Ascending aorta (tissue), 2 donors: ENCODE measurements at regions not wholly inside any gene's neighbourhood (a gene's known extent, or its start where the extent isn't known, plus 50 kb on each side); places are given as distances from the start of the nearest gene placed in this dataset.

Experiments
- DNase-seq, 2 donors: peaks; one replicate each; pipeline ENCODE4 v3.0.0-alpha.2; 2019; ENCODE audit warnings: low spot score in 2 of 2
- H3K27ac ChIP-seq, 2 donors: fragments of 200-600 bp; sonication (generic); one replicate each; pipeline ENCODE4 v1.5.1; 2016 to 2017; ENCODE audit warnings: mild to moderate bottlenecking in 1 of 2
- H3K27me3 ChIP-seq: fragments of 200-600 bp; sonication (generic); one replicate; pipeline ENCODE4 v1.5.1; 2017
- H3K36me3 ChIP-seq, 2 donors: fragments of 200-600 bp; sonication (generic); one replicate each; pipeline ENCODE4 v1.5.1; 2016
- H3K4me1 ChIP-seq, 2 donors: fragments of 200-600 bp; sonication (generic); one replicate each; pipeline ENCODE4 v1.5.1; 2016 to 2017; ENCODE audit warnings: mild to moderate bottlenecking in 1 of 2
- H3K4me3 ChIP-seq, 2 donors: fragments of 200-600 bp; sonication (generic); one replicate each; pipeline ENCODE4 v1.5.1; 2016 to 2017; ENCODE audit warnings: mild to moderate bottlenecking in 1 of 2
- H3K9me3 ChIP-seq, 2 donors: fragments of 200-600 bp; sonication (generic); one replicate each; pipeline ENCODE4 v1.5.1; 2016
- CTCF ChIP-seq, 3 experiments: fragments of 200-600 bp in 2 of 3; fragments of 450-650 bp in 1 of 3; sonication (generic) in 2 of 3; IDR thresholded peaks; one replicate each; pipeline ENCODE4 v1.5.1; 2016 to 2019; ENCODE audit warnings: antibody characterized with exemption in 3 of 3, mild to moderate bottlenecking in 1 of 3, moderate library complexity in 1 of 3
- intact Hi-C: fragments of 100-400 bp; cut with DNase I; formaldehyde crosslinking; loops from one replicate; pipeline ENCODE4 v1.15.1; 2023

DNA sequence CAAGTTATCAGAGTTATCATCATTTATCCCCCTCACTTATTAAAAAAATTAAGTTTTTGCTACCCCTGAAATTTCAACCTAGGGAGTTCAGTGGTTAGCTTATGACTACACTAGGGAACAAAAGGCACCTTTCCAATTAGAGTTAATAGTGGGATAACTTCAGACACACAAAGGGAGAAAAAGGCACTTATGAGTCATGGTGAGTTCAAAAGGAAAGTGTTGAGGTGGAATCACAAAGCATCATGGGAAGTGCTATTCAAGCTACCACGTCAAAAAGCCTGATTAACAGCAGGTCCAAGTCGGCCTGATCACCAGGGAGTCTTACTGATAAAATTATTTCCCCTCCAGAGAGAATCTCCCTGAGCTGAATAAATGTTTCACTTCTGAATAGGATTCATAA lies 165.7 kb downstream of the C7orf25 start:
- H3K27ac ChIP-seq = no peak overlapping the region
- H3K4me3 ChIP-seq = no peak overlapping the region
- peaks cover 0 to 9% of the 10 kb centered on the region in 2 donors for H3K4me1 ChIP-seq
- no peak for TF ChIP-seq CTCF (IDR thresholded peaks at IDR 0.05)
- intact Hi-C loops = no loop called here
- no peaks in the 10 kb centered on the region for H3K36me3 ChIP-seq
- no peaks in the 10 kb centered on the region for H3K9me3 ChIP-seq
- DNase-seq = no peak
- H3K27me3 ChIP-seq = no peaks in the 10 kb centered on the region

DNA sequence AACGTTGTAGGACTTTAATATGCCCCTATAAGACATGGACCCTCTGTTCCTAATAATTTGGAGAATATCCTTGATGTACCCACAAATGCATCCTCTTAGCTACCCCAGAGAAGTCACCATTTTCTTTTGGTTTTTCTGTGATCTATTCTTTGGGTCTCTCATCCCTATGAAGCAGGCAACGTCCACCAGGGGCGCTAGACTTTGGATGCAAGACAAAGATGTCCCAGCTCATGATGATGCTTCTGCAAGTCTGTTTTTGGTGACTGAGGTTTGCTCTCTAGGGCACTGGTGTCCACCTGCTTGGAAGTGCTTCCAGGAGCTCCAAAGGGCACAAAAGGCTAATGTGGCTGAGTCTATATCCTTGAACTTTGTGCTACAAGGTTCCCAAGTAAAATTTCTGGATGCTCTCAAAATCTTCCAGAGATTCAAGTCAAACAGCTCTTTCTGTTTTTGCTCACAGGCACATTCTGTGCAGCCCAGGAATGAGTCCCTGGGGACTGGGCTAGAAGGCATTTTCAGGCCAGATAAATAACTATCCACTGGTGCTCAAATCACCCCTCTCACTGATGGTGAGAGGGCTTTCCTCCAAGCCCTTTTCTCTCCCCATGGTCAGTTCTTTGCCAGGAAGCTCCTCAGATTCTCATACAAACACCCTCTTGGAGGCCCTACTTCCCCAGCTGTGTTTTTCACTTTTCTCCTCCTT lies 166.4 kb downstream of the C7orf25 start:
- peaks cover 0 to 11% of the 10 kb centered on the region in 2 donors for H3K4me1 ChIP-seq
- H3K27ac ChIP-seq = no peak overlapping the region
- no peaks in the 10 kb centered on the region for H3K27me3 ChIP-seq
- peak in 2 of 3 experiments; percentile 27 to 40 for TF ChIP-seq CTCF (IDR thresholded peaks at IDR 0.05)
- H3K9me3 ChIP-seq = no peaks in the 10 kb centered on the region
- peak in 1 of 2 donors; percentile 62 for DNase-seq
- intact Hi-C loops = no loop called here
- H3K36me3 ChIP-seq = no peaks in the 10 kb centered on the region
- H3K4me3 ChIP-seq = no peak overlapping the region

DNA sequence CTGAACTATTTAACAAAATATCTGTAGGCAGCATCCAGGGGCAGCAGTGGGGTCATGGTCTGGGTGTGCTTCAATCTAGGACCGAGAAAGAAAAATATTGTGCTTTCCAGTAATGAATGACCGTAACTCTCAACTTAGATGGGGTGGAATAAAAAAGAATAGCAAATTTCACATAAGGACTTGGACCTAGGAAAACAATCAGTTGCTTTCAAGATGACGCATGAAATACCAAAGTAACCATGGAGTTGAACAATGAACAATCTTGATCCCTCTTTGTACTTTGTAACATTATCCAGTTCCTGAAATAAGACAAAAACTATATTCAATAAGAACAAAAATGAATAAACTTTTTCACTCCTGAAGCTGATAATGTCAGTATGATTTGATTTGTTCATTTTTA lies 167.1 kb downstream of the C7orf25 start:
- Histone ChIP-seq H3K9me3 (no peaks in the 10 kb centered on the region), H3K4me3 (no peak overlapping the region), H3K27ac (no peak overlapping the region), H3K4me1 (peaks cover 5 to 17% of the 10 kb centered on the region in 2 donors), H3K27me3 (no peaks in the 10 kb centered on the region), H3K36me3 (no peaks in the 10 kb centered on the region)
- intact Hi-C loops = no loop called here
- no peak for DNase-seq
- TF ChIP-seq CTCF (IDR thresholded peaks at IDR 0.05) = no peak

DNA sequence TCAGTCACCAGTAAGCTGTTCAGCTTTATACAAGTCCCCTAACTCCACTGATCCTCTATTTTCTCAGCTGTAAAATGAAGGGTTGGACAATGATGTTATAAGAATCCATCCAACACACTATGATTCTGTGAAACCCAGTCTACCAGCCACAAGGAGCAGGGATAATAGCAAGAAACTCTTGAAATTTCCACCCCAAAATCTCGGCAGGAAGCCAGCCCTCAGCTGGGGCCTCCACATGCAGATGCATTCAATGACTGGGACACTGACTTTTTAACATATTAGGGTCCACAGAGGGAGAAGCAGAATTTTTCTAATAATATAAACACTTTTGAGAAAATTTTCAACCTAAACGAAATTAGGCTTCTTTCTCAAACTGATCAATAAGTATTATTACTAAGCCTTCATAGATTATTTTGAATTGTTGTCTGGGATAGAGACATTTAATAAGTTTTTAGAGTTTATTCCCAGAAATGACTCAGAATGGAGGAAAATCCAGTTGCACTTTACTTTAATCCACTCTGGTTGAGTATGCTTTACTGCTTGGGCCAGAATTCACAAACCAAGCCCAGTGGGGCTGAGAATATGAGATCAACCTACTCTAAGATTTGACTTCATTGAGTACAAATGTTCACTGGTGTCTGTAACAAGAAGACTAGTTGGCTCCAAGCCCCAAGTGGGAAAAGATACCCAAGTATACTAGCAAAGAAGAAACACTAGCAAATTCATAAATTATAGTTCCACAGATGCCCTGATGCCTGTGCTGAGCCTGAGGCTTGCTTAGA lies 168.6 kb downstream of the C7orf25 start:
- no peak for DNase-seq
- Histone ChIP-seq H3K36me3 (no peaks in the 10 kb centered on the region), H3K27ac (no peak overlapping the region), H3K27me3 (no peaks in the 10 kb centered on the region), H3K4me1 (peaks cover 5 to 24% of the 10 kb centered on the region in 2 donors), H3K4me3 (no peak overlapping the region), H3K9me3 (no peaks in the 10 kb centered on the region)
- no peak for TF ChIP-seq CTCF (IDR thresholded peaks at IDR 0.05)
- intact Hi-C loops = no loop called here

GRCh38 chr7:42742318-42742717 lies 169.6 kb downstream of the C7orf25 start:
- H3K4me1 ChIP-seq = peaks cover 5 to 24% of the 10 kb centered on the region in 2 donors
- H3K4me3 ChIP-seq = no peak overlapping the region
- no peaks in the 10 kb centered on the region for H3K36me3 ChIP-seq
- intact Hi-C loops = no loop called here
- H3K27ac ChIP-seq = no peak overlapping the region
- no peaks in the 10 kb centered on the region for H3K9me3 ChIP-seq
- DNase-seq = no peak
- H3K27me3 ChIP-seq = no peaks in the 10 kb centered on the region
- TF ChIP-seq CTCF (IDR thresholded peaks at IDR 0.05) = no peak
